ENCODE measurements at regions not wholly inside any gene's neighbourhood (a gene's known extent, or its start where the extent isn't known, plus 50 kb on each side); places are given as distances from the start of the nearest gene placed in this dataset.

DNA sequence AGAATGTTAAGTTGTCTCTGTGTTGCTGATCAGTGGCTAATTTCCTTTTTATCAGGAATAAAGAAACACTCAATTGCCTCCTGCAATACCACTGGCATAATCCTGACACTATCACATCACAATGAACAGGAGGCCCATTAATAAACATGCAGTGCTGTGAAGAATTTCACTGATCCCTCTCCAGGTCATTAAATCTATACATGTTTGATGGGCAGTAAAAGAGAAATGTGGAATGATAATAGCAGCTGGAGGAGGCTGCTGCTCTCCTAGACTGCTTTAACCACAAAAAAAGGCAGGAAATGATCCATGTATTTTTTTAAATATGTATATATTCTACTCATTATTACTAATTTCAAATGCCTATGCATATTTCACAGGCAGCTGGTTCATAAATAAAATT is 202.1 kb downstream of the CENPC start:
- no peaks in the 10 kb centered on the region for H3K9me2 ChIP-seq (ENCODE audit: insufficient read depth, low read length)

DNA sequence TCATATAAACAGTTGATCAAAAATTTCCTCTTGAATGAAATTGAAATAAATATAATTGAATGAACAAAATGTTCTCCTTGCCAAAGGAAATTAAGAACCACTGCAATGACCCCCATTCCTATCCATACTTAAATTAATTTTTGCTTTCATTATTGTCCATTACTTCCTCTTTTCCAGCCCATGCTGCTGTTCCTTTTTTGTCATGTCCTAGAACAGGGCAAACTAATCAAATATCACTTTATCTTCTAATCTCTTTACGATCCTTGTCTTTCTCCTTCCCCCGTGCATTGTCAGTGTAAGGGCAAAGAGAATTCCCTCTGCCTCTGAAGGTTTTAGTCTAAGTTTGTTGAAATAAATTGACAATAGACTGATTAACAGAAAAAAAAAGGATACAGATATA is 203.0 kb downstream of the CENPC start:
- TF ChIP-seq, protein P1, sequence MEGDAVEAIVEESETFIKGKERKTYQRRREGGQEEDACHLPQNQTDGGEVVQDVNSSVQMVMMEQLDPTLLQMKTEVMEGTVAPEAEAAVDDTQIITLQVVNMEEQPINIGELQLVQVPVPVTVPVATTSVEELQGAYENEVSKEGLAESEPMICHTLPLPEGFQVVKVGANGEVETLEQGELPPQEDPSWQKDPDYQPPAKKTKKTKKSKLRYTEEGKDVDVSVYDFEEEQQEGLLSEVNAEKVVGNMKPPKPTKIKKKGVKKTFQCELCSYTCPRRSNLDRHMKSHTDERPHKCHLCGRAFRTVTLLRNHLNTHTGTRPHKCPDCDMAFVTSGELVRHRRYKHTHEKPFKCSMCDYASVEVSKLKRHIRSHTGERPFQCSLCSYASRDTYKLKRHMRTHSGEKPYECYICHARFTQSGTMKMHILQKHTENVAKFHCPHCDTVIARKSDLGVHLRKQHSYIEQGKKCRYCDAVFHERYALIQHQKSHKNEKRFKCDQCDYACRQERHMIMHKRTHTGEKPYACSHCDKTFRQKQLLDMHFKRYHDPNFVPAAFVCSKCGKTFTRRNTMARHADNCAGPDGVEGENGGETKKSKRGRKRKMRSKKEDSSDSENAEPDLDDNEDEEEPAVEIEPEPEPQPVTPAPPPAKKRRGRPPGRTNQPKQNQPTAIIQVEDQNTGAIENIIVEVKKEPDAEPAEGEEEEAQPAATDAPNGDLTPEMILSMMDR (conservative IDR thresholded peaks at IDR 0.05; ENCODE audit: low read length) = no peak
- no peak for TF ChIP-seq EZH2phosphoT487 (IDR thresholded peaks at IDR 0.05; ENCODE audit: borderline replicate concordance, low read depth, low read length)
- ChIA-PET CTCF (ENCODE audit: unreplicated experiment) (no interaction called here), POLR2A (no interaction called here)
- Histone ChIP-seq H3K36me3 (ENCODE audit: insufficient read depth, low read length) (no peaks in the 10 kb centered on the region), H3K79me2 (ENCODE audit: insufficient read depth, low read depth, low read length) (no peaks in the 10 kb centered on the region), H2AFZ (ENCODE audit: low read length) (no peak overlapping the region), H4K20me1 (ENCODE audit: insufficient read depth, low read length) (no peaks in the 10 kb centered on the region), H3K9me2 (ENCODE audit: insufficient read depth, low read length) (no peaks in the 10 kb centered on the region), H3K4me1 (ENCODE audit: insufficient read depth, low read length, poor library complexity, severe bottlenecking) (no peaks in the 10 kb centered on the region), H3K4me2 (ENCODE audit: low read length) (no peak overlapping the region), H3K27ac (ENCODE audit: low read depth, low read length, poor library complexity, severe bottlenecking) (no peak overlapping the region), H3K4me3 (ENCODE audit: low read depth, low read length, poor library complexity, severe bottlenecking) (no peak overlapping the region), H3K9me3 (ENCODE audit: low read length) (no peaks in the 10 kb centered on the region)
- no TSS peak for BruUV-seq (replicated peaks)
- intact Hi-C loops (cut with micrococcal nuclease; ENCODE audit: unreplicated experiment) = no loop called here
- DNase-seq (ENCODE audit: low spot score) = no peak

More for the DNA sequence above, 202.1 kb downstream of the CENPC start:
- H3K4me2 ChIP-seq (ENCODE audit: low read length) = no peak overlapping the region
- intact Hi-C loops (cut with micrococcal nuclease; ENCODE audit: unreplicated experiment) = no loop called here
- no TSS peak for BruUV-seq (replicated peaks)
- no peak overlapping the region for H3K27ac ChIP-seq (ENCODE audit: low read depth, low read length, poor library complexity, severe bottlenecking)
- no peak for TF ChIP-seq EZH2phosphoT487 (IDR thresholded peaks at IDR 0.05; ENCODE audit: borderline replicate concordance, low read depth, low read length)
- no peak overlapping the region for H3K4me3 ChIP-seq (ENCODE audit: low read depth, low read length, poor library complexity, severe bottlenecking)
- H2AFZ ChIP-seq (ENCODE audit: low read length) = no peak overlapping the region
- no peaks in the 10 kb centered on the region for H3K9me3 ChIP-seq (ENCODE audit: low read length)
- H4K20me1 ChIP-seq (ENCODE audit: insufficient read depth, low read length) = no peaks in the 10 kb centered on the region
- DNase-seq (ENCODE audit: low spot score) = no peak
- ChIA-PET POLR2A (no interaction called here), CTCF (ENCODE audit: unreplicated experiment) (no interaction called here)
- H3K79me2 ChIP-seq (ENCODE audit: insufficient read depth, low read depth, low read length) = no peaks in the 10 kb centered on the region
- no peaks in the 10 kb centered on the region for H3K36me3 ChIP-seq (ENCODE audit: insufficient read depth, low read length)
- no peaks in the 10 kb centered on the region for H3K4me1 ChIP-seq (ENCODE audit: insufficient read depth, low read length, poor library complexity, severe bottlenecking)

DNA sequence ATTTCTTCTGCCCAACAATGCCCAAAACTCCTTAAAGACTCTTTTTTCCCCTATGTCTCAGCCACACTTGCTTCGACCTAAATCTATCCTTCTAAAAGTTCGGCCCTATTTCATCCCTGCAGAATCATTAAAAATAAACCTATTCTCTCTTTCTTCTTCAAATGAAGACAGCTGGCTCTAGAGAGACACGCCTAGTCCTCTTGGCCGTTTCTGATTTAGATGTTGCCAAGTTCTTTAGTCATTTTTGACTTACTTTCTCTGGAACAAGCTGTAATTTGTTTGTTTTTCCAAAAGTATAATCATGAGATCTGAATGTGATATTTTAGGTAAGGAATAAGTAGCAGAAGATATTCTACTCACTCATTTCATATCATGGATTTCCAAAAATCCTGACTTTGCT is 211.6 kb downstream of the CENPC start:
- ChIA-PET POLR2A (interaction anchor here (0.7 kb wide), 1 partner anchor 502 kb away, joined by 3 read pairs; no protein-coding TSS in a partner anchor), CTCF (ENCODE audit: unreplicated experiment) (no interaction called here)
- no TSS peak for BruUV-seq (replicated peaks)
- Histone ChIP-seq H3K79me2 (ENCODE audit: insufficient read depth, low read depth, low read length) (no peaks in the 10 kb centered on the region), H3K27ac (ENCODE audit: low read depth, low read length, poor library complexity, severe bottlenecking) (no peak overlapping the region), H3K36me3 (ENCODE audit: insufficient read depth, low read length) (no peaks in the 10 kb centered on the region), H4K20me1 (ENCODE audit: insufficient read depth, low read length) (no peaks in the 10 kb centered on the region), H3K4me3 (ENCODE audit: low read depth, low read length, poor library complexity, severe bottlenecking) (no peak overlapping the region), H2AFZ (ENCODE audit: low read length) (no peak overlapping the region), H3K4me1 (ENCODE audit: insufficient read depth, low read length, poor library complexity, severe bottlenecking) (no peaks in the 10 kb centered on the region), H3K9me2 (ENCODE audit: insufficient read depth, low read length) (no peaks in the 10 kb centered on the region), H3K4me2 (ENCODE audit: low read length) (no peak overlapping the region), H3K9me3 (ENCODE audit: low read length) (no peaks in the 10 kb centered on the region)
- intact Hi-C loops (cut with micrococcal nuclease; ENCODE audit: unreplicated experiment) = no loop called here
- TF ChIP-seq, protein P1 (conservative IDR thresholded peaks at IDR 0.05; ENCODE audit: low read length) = no peak
- DNase-seq (ENCODE audit: low spot score) = no peak

Measured in OCI-LY7 (cell line).